NCI-H345 treated with DMSO at 0.1 percent for 48 hours (cell line): ENCODE measurements at regions not wholly inside any gene's neighbourhood (a gene's known extent, or its start where the extent isn't known, plus 50 kb on each side); places are given as distances from the start of the nearest gene placed in this dataset.

ENCODE experiments used
- DNase-seq: peaks from one replicate; lab custom pipeline; 2025; ENCODE audit not compliant: unreplicated experiment; lab: John Stamatoyannopoulos, UW

GRCh38 chr12:90172524-90172923, 463.9 kb upstream of the ATP2B1 start:
- DNase-seq, result no peak

- DNase-seq, result no peak
These were observed 462.1 kb upstream of the ATP2B1 start for GRCh38 chr12:90170740-90171139.

- DNase-seq, result no peak
These were observed 459.0 kb upstream of the ATP2B1 start for GRCh38 chr12:90167518-90168208.

GRCh38 chr12:90166671-90167070, 458.0 kb upstream of the ATP2B1 start:
- DNase-seq, result no peak

GRCh38 chr12:90166012-90166411, 457.4 kb upstream of the ATP2B1 start:
- DNase-seq, result no peak

GRCh38 chr12:90163975-90164374, 455.3 kb upstream of the ATP2B1 start:
- no peak for DNase-seq

- no peak for DNase-seq
These were observed 445.2 kb upstream of the ATP2B1 start for GRCh38 chr12:90153827-90154226.

- no peak for DNase-seq
These were observed 444.4 kb upstream of the ATP2B1 start for GRCh38 chr12:90152897-90153624.

GRCh38 chr12:90151491-90152015, 442.9 kb upstream of the ATP2B1 start:
- no peak for DNase-seq

- DNase-seq, result no peak
These were observed 440.8 kb upstream of the ATP2B1 start for GRCh38 chr12:90149453-90149852.

- no peak for DNase-seq
These were observed 420.9 kb upstream of the ATP2B1 start for GRCh38 chr12:90129366-90130030.

GRCh38 chr12:90128526-90128925, 419.9 kb upstream of the ATP2B1 start:
- no peak for DNase-seq

- DNase-seq, result no peak
These were observed 417.5 kb upstream of the ATP2B1 start for GRCh38 chr12:90126125-90126524.

GRCh38 chr12:90124914-90125313, 416.3 kb upstream of the ATP2B1 start:
- peak; percentile 14 for DNase-seq

GRCh38 chr12:90124289-90124688, 415.7 kb upstream of the ATP2B1 start:
- DNase-seq, result no peak

GRCh38 chr12:90122681-90123080, 414.0 kb upstream of the ATP2B1 start:
- no peak for DNase-seq

- no peak for DNase-seq
These were observed 412.0 kb upstream of the ATP2B1 start for GRCh38 chr12:90120627-90121026.

- DNase-seq, result no peak
These were observed 404.0 kb upstream of the ATP2B1 start for GRCh38 chr12:90112666-90113065.

- no peak for DNase-seq
These were observed 403.3 kb upstream of the ATP2B1 start for GRCh38 chr12:90111791-90112580.

- DNase-seq, result no peak
These were observed 397.9 kb upstream of the ATP2B1 start for GRCh38 chr12:90106568-90106967.
